OCI-LY7 (cell line): ENCODE measurements at regions not wholly inside any gene's neighbourhood (a gene's known extent, or its start where the extent isn't known, plus 50 kb on each side); places are given as distances from the start of the nearest gene placed in this dataset.

ENCODE experiments used
- BruUV-seq: library from RNA; stranded (reverse); fragments of 400-500 nt; replicated peaks from 2 replicates; lab custom pipeline; 2021; lab: Mats Ljungman, UMichigan
- CTCF ChIA-PET: fragments of 300-600 bp; sonication (Branson Sonifier 250); formaldehyde crosslinking; loops from one replicate; lab custom pipeline; 2022; ENCODE audit warnings: antibody characterized with exemption; ENCODE audit not compliant: unreplicated experiment; lab: Charles Lee
- POLR2A ChIA-PET: fragments of 300-600 bp; sonication (Branson Sonifier 250); formaldehyde crosslinking; loops from one replicate; lab custom pipeline; 2022; ENCODE audit warnings: antibody characterized with exemption; lab: Charles Lee
- DNase-seq: peaks from one replicate; pipeline ENCODE4 v3.0.0-alpha.2; 2015; ENCODE audit warnings: low spot score
- H2AFZ ChIP-seq: fragments of 200-600 bp; sonication (generic), shearing (Covaris generic); 2 replicates; pipeline ENCODE4 v1.6.1; 2014; ENCODE audit warnings: mild to moderate bottlenecking, antibody characterized with exemption, low read length, moderate library complexity
- H3K27ac ChIP-seq: fragments of 200-600 bp; sonication (generic); 2 replicates; pipeline ENCODE4 v1.5.1; 2014; ENCODE audit warnings: mixed run types, low read depth, mild to moderate bottlenecking, moderate library complexity, low read length, inconsistent platforms; ENCODE audit not compliant: poor library complexity, severe bottlenecking
- H3K36me3 ChIP-seq: fragments of 200-600 bp; sonication (generic); 2 replicates; pipeline ENCODE4 v1.6.1; 2014; ENCODE audit warnings: mild to moderate bottlenecking, antibody characterized with exemption, low read length, moderate library complexity, mixed read lengths; ENCODE audit not compliant: insufficient read depth
- H3K4me1 ChIP-seq: fragments of 200-600 bp; sonication (generic); 2 replicates; pipeline ENCODE4 v1.5.1; 2014; ENCODE audit warnings: mild to moderate bottlenecking, low read length; ENCODE audit not compliant: insufficient read depth, poor library complexity, severe bottlenecking
- H3K4me2 ChIP-seq: fragments of 200-600 bp; sonication (generic); 2 replicates; pipeline ENCODE4 v1.6.1; 2014; ENCODE audit warnings: mild to moderate bottlenecking, low read length
- H3K4me3 ChIP-seq: fragments of 200-600 bp; sonication (generic); 2 replicates; pipeline ENCODE4 v1.5.1; 2014; ENCODE audit warnings: mild to moderate bottlenecking, low read depth, low read length; ENCODE audit not compliant: poor library complexity, severe bottlenecking
- H3K79me2 ChIP-seq: fragments of 200-600 bp; sonication (generic); 2 replicates; pipeline ENCODE4 v1.6.1; 2016; ENCODE audit warnings: low read depth, mild to moderate bottlenecking, low read length, moderate library complexity, mixed read lengths; ENCODE audit not compliant: insufficient read depth
- H3K9me2 ChIP-seq: fragments of 200-600 bp; sonication (generic); 2 replicates; pipeline ENCODE4 v1.6.1; 2016; ENCODE audit warnings: mild to moderate bottlenecking, low read length, mixed read lengths; ENCODE audit not compliant: insufficient read depth
- H3K9me3 ChIP-seq: fragments of 200-600 bp; sonication (generic); 2 replicates; pipeline ENCODE4 v1.6.1; 2014; ENCODE audit warnings: mild to moderate bottlenecking, mixed run types, low read length, mixed read lengths
- H4K20me1 ChIP-seq: fragments of 200-600 bp; sonication (generic); 2 replicates; pipeline ENCODE4 v1.6.1; 2014; ENCODE audit warnings: mild to moderate bottlenecking, antibody characterized with exemption, low read length, moderate library complexity, mixed read lengths; ENCODE audit not compliant: insufficient read depth
- CTCF ChIP-seq: fragments of 200-600 bp; sonication (generic); conservative IDR thresholded peaks from 2 replicates; pipeline ENCODE4 v1.5.1; 2014; ENCODE audit warnings: mild to moderate bottlenecking, antibody characterized with exemption, low read length, moderate library complexity, mixed read lengths
- EZH2phosphoT487 ChIP-seq: fragments of 200-600 bp; sonication (generic); IDR thresholded peaks from 2 replicates; pipeline ENCODE4 v1.6.1; 2018; ENCODE audit warnings: low read depth, borderline replicate concordance, mild to moderate bottlenecking, mixed run types, antibody characterized with exemption, low read length, moderate library complexity, mixed read lengths
- intact Hi-C: fragments of 100-400 bp; cut with micrococcal nuclease; formaldehyde crosslinking; loops from one replicate; pipeline ENCODE4 v1.10.0; 2022; ENCODE audit not compliant: unreplicated experiment

GRCh38 chr14:56998728-56999127, 188.4 kb upstream of the OTX2 start:
- H3K4me2 ChIP-seq: no peak overlapping the region
- H3K4me3 ChIP-seq: no peak overlapping the region
- intact Hi-C loops: no loop called here
- no peaks in the 10 kb centered on the region for H3K4me1 ChIP-seq
- CTCF ChIA-PET: no interaction called here
- H3K79me2 ChIP-seq: no peaks in the 10 kb centered on the region
- BruUV-seq: no TSS peak
- no peak for DNase-seq
- H3K27ac ChIP-seq: no peak overlapping the region
- no peak for TF ChIP-seq EZH2phosphoT487
- no peak for TF ChIP-seq CTCF
- no peaks in the 10 kb centered on the region for H3K9me3 ChIP-seq
- POLR2A ChIA-PET: no interaction called here
- no peak overlapping the region for H2AFZ ChIP-seq
- H3K36me3 ChIP-seq: no peaks in the 10 kb centered on the region
- no peaks in the 10 kb centered on the region for H3K9me2 ChIP-seq
- H4K20me1 ChIP-seq: no peaks in the 10 kb centered on the region

- intact Hi-C loops: no loop called here
- Histone ChIP-seq H2AFZ (no peak overlapping the region), H3K4me1 (no peaks in the 10 kb centered on the region), H4K20me1 (no peaks in the 10 kb centered on the region), H3K79me2 (no peaks in the 10 kb centered on the region), H3K9me2 (no peaks in the 10 kb centered on the region), H3K27ac (no peak overlapping the region), H3K4me3 (no peak overlapping the region), H3K4me2 (no peak overlapping the region), H3K36me3 (no peaks in the 10 kb centered on the region), H3K9me3 (no peaks in the 10 kb centered on the region)
- BruUV-seq: no TSS peak
- CTCF ChIA-PET: no interaction called here
- TF ChIP-seq CTCF: no peak
- TF ChIP-seq EZH2phosphoT487: no peak
- no peak for DNase-seq
- POLR2A ChIA-PET: no interaction called here
Measured at GRCh38 chr14:56996721-56997399, 186.6 kb upstream of the OTX2 start.

GRCh38 chr14:56995010-56995409, 184.7 kb upstream of the OTX2 start:
- no peaks in the 10 kb centered on the region for H3K36me3 ChIP-seq
- intact Hi-C loops: no loop called here
- H3K27ac ChIP-seq: no peak overlapping the region
- no peak overlapping the region for H2AFZ ChIP-seq
- TF ChIP-seq EZH2phosphoT487 (no peak), CTCF (no peak)
- no peaks in the 10 kb centered on the region for H3K9me2 ChIP-seq
- CTCF ChIA-PET: no interaction called here
- no peaks in the 10 kb centered on the region for H3K4me1 ChIP-seq
- DNase-seq: no peak
- BruUV-seq: no TSS peak
- POLR2A ChIA-PET: no interaction called here
- no peaks in the 10 kb centered on the region for H3K9me3 ChIP-seq
- H3K4me2 ChIP-seq: no peak overlapping the region
- no peaks in the 10 kb centered on the region for H3K79me2 ChIP-seq
- no peaks in the 10 kb centered on the region for H4K20me1 ChIP-seq
- H3K4me3 ChIP-seq: no peak overlapping the region
